BLaER1 (cell line): ENCODE measurements at regions not wholly inside any gene's neighbourhood (a gene's known extent, or its start where the extent isn't known, plus 50 kb on each side); places are given as distances from the start of the nearest gene placed in this dataset.

Source experiments
- H3K27ac ChIP-seq: shearing (Covaris generic); formaldehyde crosslinking; 2 replicates; pipeline ENCODE4 v1.8.1; 2022
- H3K27me3 ChIP-seq: shearing (Covaris generic); formaldehyde crosslinking; 2 replicates; pipeline ENCODE4 v1.8.1; 2022
- H3K36me3 ChIP-seq: shearing (Covaris generic); formaldehyde crosslinking; 2 replicates; pipeline ENCODE4 v1.8.1; 2022
- H3K4me1 ChIP-seq: shearing (Covaris generic); formaldehyde crosslinking; 2 replicates; pipeline ENCODE4 v1.8.1; 2022
- H3K4me2 ChIP-seq: shearing (Covaris generic); formaldehyde crosslinking; 2 replicates; pipeline ENCODE4 v1.8.1; 2022
- H3K4me3 ChIP-seq: shearing (Covaris generic); formaldehyde crosslinking; 2 replicates; pipeline ENCODE4 v1.8.1; 2022
- H3K9ac ChIP-seq: shearing (Covaris generic); formaldehyde crosslinking; 2 replicates; pipeline ENCODE4 v1.8.1; 2022
- H3K9me3 ChIP-seq: shearing (Covaris generic); formaldehyde crosslinking; 2 replicates; pipeline ENCODE4 v1.8.1; 2022
- H4K20me1 ChIP-seq: shearing (Covaris generic); formaldehyde crosslinking; 2 replicates; pipeline ENCODE4 v1.8.1; 2022
- Cebpa-rat ChIP-seq: shearing (Covaris generic); IDR thresholded peaks from 2 replicates; pipeline ENCODE4 v1.8.1; 2022

- no peak overlapping the region for H3K9ac ChIP-seq
- no peaks in the 10 kb centered on the region for H3K36me3 ChIP-seq
- peaks cover 25% of the 10 kb centered on the region; the same call in 1 of the 2 replicates for H3K9me3 ChIP-seq
- H3K4me2 ChIP-seq: no peak overlapping the region
- TF ChIP-seq Cebpa-rat: no peak
- no peak overlapping the region for H3K27ac ChIP-seq
- H3K27me3 ChIP-seq: no peaks in the 10 kb centered on the region
- no peaks in the 10 kb centered on the region for H4K20me1 ChIP-seq
- H3K4me3 ChIP-seq: no peak overlapping the region
- H3K4me1 ChIP-seq: no peaks in the 10 kb centered on the region
These were observed 50.6 kb upstream of the ZNF385D start for GRCh38 chr3:21801631-21802030.

DNA sequence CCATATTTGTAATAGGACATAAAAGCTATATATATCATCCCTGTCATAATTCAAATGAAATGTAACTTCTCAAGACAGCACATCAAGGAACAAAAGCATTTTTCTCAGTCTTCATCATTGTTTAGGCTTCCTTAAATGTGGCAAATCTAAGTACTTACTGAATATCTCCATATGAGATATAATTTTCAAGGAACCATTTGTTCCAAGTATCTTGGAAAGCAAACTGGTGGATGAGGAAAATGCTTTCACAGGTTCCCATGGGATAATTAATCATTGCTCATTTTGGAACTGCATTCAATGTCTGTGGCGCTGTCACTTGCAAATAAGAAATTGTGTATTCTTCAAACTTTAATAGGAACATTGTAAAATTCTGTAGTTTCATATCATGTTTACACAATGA, 52.6 kb upstream of the ZNF385D start:
- no peaks in the 10 kb centered on the region for H3K27me3 ChIP-seq
- H3K4me3 ChIP-seq: no peak overlapping the region
- no peak for TF ChIP-seq Cebpa-rat
- H3K9me3 ChIP-seq: peaks cover 19% of the 10 kb centered on the region; the same call in 1 of the 2 replicates
- no peak overlapping the region for H3K9ac ChIP-seq
- no peaks in the 10 kb centered on the region for H3K36me3 ChIP-seq
- no peaks in the 10 kb centered on the region for H4K20me1 ChIP-seq
- no peak overlapping the region for H3K27ac ChIP-seq
- H3K4me2 ChIP-seq: no peak overlapping the region
- H3K4me1 ChIP-seq: no peaks in the 10 kb centered on the region

GRCh38 chr3:21804330-21804729, 53.3 kb upstream of the ZNF385D start:
- Histone ChIP-seq H3K27ac (no peak overlapping the region), H3K27me3 (no peaks in the 10 kb centered on the region), H3K4me3 (no peak overlapping the region), H3K36me3 (no peaks in the 10 kb centered on the region), H3K9ac (no peak overlapping the region), H3K4me2 (no peak overlapping the region), H3K4me1 (no peaks in the 10 kb centered on the region), H4K20me1 (no peaks in the 10 kb centered on the region), H3K9me3 (peaks cover 12% of the 10 kb centered on the region; the same call in 1 of the 2 replicates)
- no peak for TF ChIP-seq Cebpa-rat

DNA sequence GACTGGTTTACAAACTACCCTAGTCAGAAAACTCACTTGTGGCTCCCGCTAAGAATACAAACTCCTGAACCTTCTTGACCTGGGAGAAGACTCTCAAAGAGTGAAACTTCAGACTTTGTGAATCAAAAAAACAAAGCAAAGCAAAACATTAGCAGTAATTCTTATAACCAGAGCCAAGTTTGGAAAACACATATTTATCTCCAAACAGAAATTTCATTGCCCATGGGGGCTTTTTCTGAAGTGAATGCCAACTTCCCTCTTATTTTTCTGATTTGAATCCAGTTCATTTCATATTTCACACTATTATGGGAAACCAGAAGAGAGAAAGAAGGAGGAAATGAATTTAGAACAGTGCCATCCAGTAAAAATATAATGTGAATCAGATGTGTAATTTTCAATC, 55.7 kb upstream of the ZNF385D start:
- Histone ChIP-seq H3K27ac (no peak overlapping the region), H3K4me1 (no peaks in the 10 kb centered on the region), H3K4me2 (no peak overlapping the region), H3K36me3 (no peaks in the 10 kb centered on the region), H3K9me3 (no peaks in the 10 kb centered on the region), H3K4me3 (no peak overlapping the region), H4K20me1 (no peaks in the 10 kb centered on the region), H3K9ac (no peak overlapping the region), H3K27me3 (no peaks in the 10 kb centered on the region)
- TF ChIP-seq Cebpa-rat: no peak

DNA sequence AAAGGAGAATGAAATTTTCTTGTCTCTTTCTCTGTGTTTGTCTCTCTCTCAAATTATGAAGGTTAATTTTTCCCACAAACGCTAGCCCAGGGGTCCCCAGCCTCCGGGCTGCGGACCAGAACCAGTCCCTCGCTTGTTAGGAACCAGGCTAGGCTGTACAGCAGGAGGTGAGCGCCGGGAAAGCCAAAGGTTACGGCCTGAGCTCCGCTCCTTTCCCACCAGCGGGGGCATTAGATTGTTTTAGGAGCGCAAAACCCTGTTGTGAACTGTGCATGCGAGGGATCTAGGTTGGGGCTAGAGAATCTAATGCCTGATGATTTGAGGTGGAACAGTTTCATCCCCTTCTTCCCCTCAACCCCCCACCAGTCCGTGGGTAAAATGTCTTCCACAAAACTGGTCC, 74.7 kb upstream of the ZNF385D start:
- TF ChIP-seq Cebpa-rat: no peak
- Histone ChIP-seq H3K27me3 (no peaks in the 10 kb centered on the region), H3K4me1 (peaks cover 14% of the 10 kb centered on the region), H4K20me1 (no peaks in the 10 kb centered on the region), H3K9me3 (peaks cover 4% of the 10 kb centered on the region; the same call in 1 of the 2 replicates), H3K4me3 (no peak overlapping the region), H3K9ac (no peak overlapping the region), H3K27ac (no peak overlapping the region), H3K4me2 (peak overlapping the region; percentile 57; the same call in 1 of the 2 replicates), H3K36me3 (no peaks in the 10 kb centered on the region)

- H3K4me3 ChIP-seq: no peak overlapping the region
- peaks cover 14% of the 10 kb centered on the region for H3K4me1 ChIP-seq
- no peaks in the 10 kb centered on the region for H3K27me3 ChIP-seq
These were observed 75.4 kb upstream of the ZNF385D start for GRCh38 chr3:21826416-21826815.

DNA sequence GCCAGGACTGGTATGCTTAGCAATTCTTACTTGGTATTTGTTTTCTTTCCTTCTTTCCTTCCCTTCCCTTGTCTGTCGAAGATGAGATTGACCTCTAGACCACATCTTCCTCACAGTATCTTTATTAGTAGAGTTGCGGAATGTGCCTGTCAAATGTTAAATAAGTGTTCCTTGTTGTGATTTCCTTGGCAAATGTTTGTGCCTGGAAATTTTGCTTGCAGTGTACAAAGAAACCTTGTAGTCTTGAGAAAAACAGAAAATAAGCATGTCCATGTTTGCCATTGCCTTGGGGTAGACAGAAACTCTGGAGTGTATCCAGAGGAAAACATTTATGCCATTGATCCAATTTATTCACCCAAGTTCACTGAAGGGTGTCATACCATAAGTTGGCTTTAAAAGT, 79.5 kb upstream of the ZNF385D start:
- peaks cover 14% of the 10 kb centered on the region for H3K4me1 ChIP-seq
- no peak overlapping the region for H3K9ac ChIP-seq
- H4K20me1 ChIP-seq: no peaks in the 10 kb centered on the region
- TF ChIP-seq Cebpa-rat: no peak
- peaks cover 2% of the 10 kb centered on the region; the same call in 1 of the 2 replicates for H3K9me3 ChIP-seq
- no peaks in the 10 kb centered on the region for H3K27me3 ChIP-seq
- H3K4me3 ChIP-seq: no peak overlapping the region
- no peak overlapping the region for H3K4me2 ChIP-seq
- no peaks in the 10 kb centered on the region for H3K36me3 ChIP-seq
- no peak overlapping the region for H3K27ac ChIP-seq

More at GRCh38 chr3:21826416-21826815, 75.4 kb upstream of the ZNF385D start:
- H3K9me3 ChIP-seq: peaks cover 4% of the 10 kb centered on the region; the same call in 1 of the 2 replicates
- no peak for TF ChIP-seq Cebpa-rat
- no peaks in the 10 kb centered on the region for H3K36me3 ChIP-seq
- H3K4me2 ChIP-seq: peak overlapping the region; percentile 57
- H3K9ac ChIP-seq: no peak overlapping the region
- no peak overlapping the region for H3K27ac ChIP-seq
- no peaks in the 10 kb centered on the region for H4K20me1 ChIP-seq

DNA sequence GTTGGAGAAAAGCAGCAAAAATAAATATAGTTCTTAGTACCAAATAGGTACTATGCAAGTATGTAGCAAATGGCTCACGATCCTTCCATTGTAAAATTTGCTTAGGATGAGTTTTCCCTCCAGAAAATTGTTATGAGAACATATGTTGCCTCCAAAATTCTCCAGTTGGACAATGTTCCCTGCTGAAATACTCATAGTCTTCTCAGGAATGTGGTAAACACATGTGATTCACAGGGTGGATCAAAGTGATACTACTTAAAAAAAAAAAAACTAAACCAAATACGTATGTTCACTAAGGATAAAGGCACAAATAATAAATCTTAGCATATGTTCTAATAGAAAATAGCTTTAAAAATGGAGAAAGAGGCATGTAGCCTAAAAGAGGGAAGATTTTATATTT, 84.3 kb upstream of the ZNF385D start:
- no peaks in the 10 kb centered on the region for H4K20me1 ChIP-seq
- no peak overlapping the region for H3K27ac ChIP-seq

DNA sequence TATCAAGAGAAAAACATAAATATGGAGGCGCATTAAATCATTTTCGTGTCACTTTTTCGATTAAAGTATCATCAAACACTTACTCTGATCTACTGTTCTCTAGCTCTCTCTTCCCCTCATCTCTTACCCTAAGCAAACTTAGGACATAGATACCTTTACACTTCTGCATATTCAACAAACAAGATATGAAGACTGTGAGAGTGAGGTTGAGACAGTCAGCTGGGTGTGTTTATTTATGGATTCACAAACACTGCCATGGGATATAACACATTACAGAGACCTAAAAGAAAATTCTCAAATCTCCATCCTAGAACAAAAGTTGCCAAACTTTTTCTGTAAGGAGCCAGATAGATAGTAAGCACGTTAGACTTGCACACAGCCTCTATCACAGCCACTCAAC, 85.2 kb upstream of the ZNF385D start:
- Histone ChIP-seq H4K20me1 (no peaks in the 10 kb centered on the region), H3K4me2 (no peak overlapping the region), H3K4me3 (no peak overlapping the region), H3K9ac (no peak overlapping the region), H3K27me3 (no peaks in the 10 kb centered on the region), H3K9me3 (no peaks in the 10 kb centered on the region), H3K36me3 (no peaks in the 10 kb centered on the region), H3K27ac (no peak overlapping the region), H3K4me1 (no peaks in the 10 kb centered on the region)
- TF ChIP-seq Cebpa-rat: no peak

More for the DNA sequence above, 84.3 kb upstream of the ZNF385D start:
- Histone ChIP-seq H3K4me3 (no peak overlapping the region), H3K4me2 (no peak overlapping the region), H3K9ac (no peak overlapping the region), H3K9me3 (no peaks in the 10 kb centered on the region), H3K36me3 (no peaks in the 10 kb centered on the region), H3K27me3 (no peaks in the 10 kb centered on the region), H3K4me1 (no peaks in the 10 kb centered on the region)
- TF ChIP-seq Cebpa-rat: no peak

DNA sequence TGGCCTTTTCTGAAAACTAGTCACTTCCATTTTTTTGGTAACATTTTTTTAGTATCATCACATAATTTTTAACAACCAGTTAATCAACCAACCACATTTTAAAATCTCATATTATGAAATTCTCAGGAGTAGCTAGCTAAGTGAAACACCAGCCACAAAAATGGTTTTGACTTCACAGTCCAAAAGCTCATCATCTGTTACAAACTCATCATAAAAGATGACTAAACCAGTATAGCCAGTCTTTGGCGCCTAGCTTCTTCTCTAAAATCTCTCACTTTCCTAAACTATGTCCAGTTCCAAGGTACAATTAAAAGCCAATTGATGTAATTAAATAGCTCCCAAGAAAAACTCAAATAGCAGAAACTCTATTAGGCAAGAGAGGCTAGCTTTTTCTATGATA, 88.2 kb upstream of the ZNF385D start:
- H3K4me1 ChIP-seq: no peaks in the 10 kb centered on the region
- no peak overlapping the region for H3K9ac ChIP-seq
- H4K20me1 ChIP-seq: no peaks in the 10 kb centered on the region
- no peaks in the 10 kb centered on the region for H3K9me3 ChIP-seq
- no peak overlapping the region for H3K4me3 ChIP-seq
- no peaks in the 10 kb centered on the region for H3K27me3 ChIP-seq
- H3K27ac ChIP-seq: no peak overlapping the region
- TF ChIP-seq Cebpa-rat: no peak
- no peak overlapping the region for H3K4me2 ChIP-seq
- H3K36me3 ChIP-seq: no peaks in the 10 kb centered on the region

DNA sequence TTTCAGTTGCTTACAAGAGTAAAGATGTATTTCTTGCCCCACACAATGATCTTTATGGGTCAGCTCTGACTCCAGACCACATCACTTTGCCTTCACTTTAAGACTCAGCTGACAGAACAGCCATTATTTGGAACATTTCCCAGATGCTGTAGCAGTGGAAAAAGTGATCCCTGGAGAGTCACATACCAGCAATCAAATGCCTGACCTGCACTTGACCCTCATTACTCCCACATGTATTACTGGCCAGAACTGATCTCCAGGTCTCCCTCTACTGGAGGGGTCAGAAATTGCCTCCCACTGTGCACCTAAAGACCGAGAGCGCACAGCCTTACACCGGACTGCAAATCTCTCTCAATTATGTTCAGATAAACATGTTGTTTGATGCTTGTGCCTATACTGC, 88.6 kb upstream of the ZNF385D start:
- Histone ChIP-seq H3K9ac (no peak overlapping the region), H3K27me3 (no peaks in the 10 kb centered on the region), H3K9me3 (no peaks in the 10 kb centered on the region), H3K27ac (no peak overlapping the region), H3K36me3 (no peaks in the 10 kb centered on the region), H3K4me1 (no peaks in the 10 kb centered on the region), H3K4me2 (no peak overlapping the region), H3K4me3 (no peak overlapping the region), H4K20me1 (no peaks in the 10 kb centered on the region)
- no peak for TF ChIP-seq Cebpa-rat
